GM23248 (cell line): ENCODE measurements at regions not wholly inside any gene's neighbourhood (a gene's known extent, or its start where the extent isn't known, plus 50 kb on each side); places are given as distances from the start of the nearest gene placed in this dataset.

Experiments
- EZH2 ChIP-seq: fragments of 200-600 bp; sonication (generic); IDR thresholded peaks from 2 replicates; pipeline ENCODE4 v1.6.1; 2018; ENCODE audit warnings: antibody characterized with exemption, mild to moderate bottlenecking; ENCODE audit not compliant: insufficient read depth, poor library complexity, severe bottlenecking
- EZH2phosphoT487 ChIP-seq: fragments of 200-600 bp; sonication (generic); IDR thresholded peaks from 2 replicates; pipeline ENCODE4 v1.6.1; 2018; ENCODE audit warnings: antibody characterized with exemption, moderate library complexity, mild to moderate bottlenecking, low read depth; ENCODE audit not compliant: insufficient read depth

DNA sequence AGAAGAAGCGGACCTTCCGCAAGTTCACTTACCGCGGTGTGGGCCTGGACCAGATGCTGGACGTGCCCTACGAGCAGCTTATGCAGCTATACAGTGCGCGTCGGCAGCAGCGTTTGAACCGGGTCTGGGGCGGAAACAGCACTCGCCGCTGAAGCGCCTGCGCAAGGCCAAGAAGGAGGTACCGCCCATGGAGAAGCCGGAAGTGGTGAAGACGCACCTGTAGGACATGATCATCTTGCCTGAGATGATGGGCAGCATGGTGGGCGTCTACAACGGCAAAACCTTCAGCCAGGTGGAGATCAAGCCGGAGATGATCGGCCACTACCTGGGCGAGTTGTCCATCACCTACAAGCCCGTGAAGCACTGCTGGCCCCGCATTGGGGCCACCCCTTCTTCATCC, 390.4 kb upstream of the MEIS2 start:
- TF ChIP-seq EZH2 (no peak), EZH2phosphoT487 (no peak)
